IMR-90 (cell line): ENCODE measurements at regions not wholly inside any gene's neighbourhood (a gene's known extent, or its start where the extent isn't known, plus 50 kb on each side); places are given as distances from the start of the nearest gene placed in this dataset.

Experiments used
- ATAC-seq: fragments of 200-7000 bp; cut with Tn5 transposase; 2 replicates; pipeline ENCODE4 v1.9.1; 2020; ENCODE audit warnings: low read depth, mild to moderate bottlenecking, moderate library complexity
- BruUV-seq: library from RNA; stranded (reverse); fragments of 400-500 nt; replicated peaks from 2 replicates; lab custom pipeline; 2021; lab: Mats Ljungman, UMichigan
- CTCF ChIA-PET: fragments of 300-600 bp; formaldehyde crosslinking; extraction: SDS; loops from one replicate; lab custom pipeline; 2021; ENCODE audit warnings: antibody characterized with exemption; lab: Yijun Ruan, JAX
- POLR2A ChIA-PET: fragments of 300-600 bp; sonication (Branson Sonifier 250); formaldehyde crosslinking; loops from one replicate; lab custom pipeline; 2022; ENCODE audit warnings: antibody characterized with exemption; ENCODE audit not compliant: unreplicated experiment; lab: Charles Lee
- DNase-seq: peaks from one replicate; pipeline ENCODE4 v3.0.0; 2013
- H2AFZ ChIP-seq: replicated peaks from 2 replicates; pipeline ENCODE3; 2013; ENCODE audit warnings: low read length, mild to moderate bottlenecking; ENCODE audit not compliant: poor library complexity
- H2AK5ac ChIP-seq: 2 replicates; pipeline ENCODE4 v1.6.1; 2013; ENCODE audit warnings: low read depth, low read length, inconsistent platforms
- H2AK9ac ChIP-seq: replicated peaks from 2 replicates; pipeline ENCODE3; 2013; ENCODE audit warnings: mild to moderate bottlenecking, low read depth, low read length, moderate library complexity; ENCODE audit not compliant: poor library complexity
- H2BK120ac ChIP-seq: 2 replicates; pipeline ENCODE4 v1.6.1; 2013; ENCODE audit warnings: low read depth, low read length, inconsistent platforms
- H2BK15ac ChIP-seq: 3 replicates; pipeline ENCODE4 v1.6.1; 2013; ENCODE audit warnings: low read depth, low read length, inconsistent platforms
- H2BK20ac ChIP-seq: 2 replicates; pipeline ENCODE4 v1.6.1; 2013; ENCODE audit warnings: low read depth, mild to moderate bottlenecking, inconsistent platforms, low read length, moderate library complexity
- H2BK5ac ChIP-seq: 2 replicates; pipeline ENCODE4 v1.6.1; 2013; ENCODE audit warnings: mild to moderate bottlenecking, low read depth, low read length, inconsistent platforms; ENCODE audit not compliant: poor library complexity, severe bottlenecking
- H3K14ac ChIP-seq: replicated peaks from 2 replicates; pipeline ENCODE4 v1.6.1; 2013; ENCODE audit warnings: low read depth, low read length, inconsistent platforms
- H3K18ac ChIP-seq: 2 replicates; pipeline ENCODE4 v1.6.1; 2013; ENCODE audit warnings: low read depth, low read length, control low read depth
- H3K23ac ChIP-seq: 2 replicates; pipeline ENCODE4 v1.6.1; 2013; ENCODE audit warnings: low read depth, low read length, inconsistent platforms
- H3K27ac ChIP-seq: 2 replicates; pipeline ENCODE4 v1.5.1; 2013; ENCODE audit warnings: mild to moderate bottlenecking, control low read depth, low read length; ENCODE audit not compliant: insufficient read depth
- H3K27me3 ChIP-seq: 2 replicates; pipeline ENCODE4 v1.6.1; 2013; ENCODE audit warnings: low read length; ENCODE audit not compliant: control insufficient read depth, insufficient read depth
- H3K36me3 ChIP-seq: 2 replicates; pipeline ENCODE4 v1.6.1; 2013; ENCODE audit warnings: low read length, mixed read lengths; ENCODE audit not compliant: control insufficient read depth, insufficient read depth
- H3K4ac ChIP-seq: 2 replicates; pipeline ENCODE4 v1.6.1; 2013; ENCODE audit warnings: low read depth, low read length, inconsistent platforms
- H3K4me1 ChIP-seq: 2 replicates; pipeline ENCODE4 v1.6.1; 2013; ENCODE audit warnings: low read length, mixed read lengths; ENCODE audit not compliant: control insufficient read depth, insufficient read depth
- H3K4me2 ChIP-seq: 2 replicates; pipeline ENCODE4 v1.6.1; 2013; ENCODE audit warnings: low read depth, mild to moderate bottlenecking, control low read depth, low read length, moderate library complexity
- H3K4me3 ChIP-seq: 2 replicates; pipeline ENCODE4 v1.5.1; 2013; ENCODE audit warnings: low read depth, mild to moderate bottlenecking, control low read depth, low read length, moderate library complexity; ENCODE audit not compliant: insufficient read depth
- H3K56ac ChIP-seq: 2 replicates; pipeline ENCODE4 v1.6.1; 2013; ENCODE audit warnings: low read length, inconsistent platforms; ENCODE audit not compliant: insufficient read depth; ENCODE audit errors: extremely low read depth
- H3K79me1 ChIP-seq, 2 experiments: 2 replicates each; pipeline ENCODE4 v1.6.1; 2013; ENCODE audit warnings: low read length in 2 of 2, inconsistent platforms in 1 of 2, low read depth in 1 of 2
- H3K9ac ChIP-seq: 2 replicates; pipeline ENCODE4 v1.6.1; 2013; ENCODE audit warnings: low read depth, low read length, control low read depth
- H3K9me1 ChIP-seq: 2 replicates; pipeline ENCODE4 v1.6.1; 2013; ENCODE audit warnings: low read length, inconsistent platforms; ENCODE audit not compliant: insufficient read depth
- H3K9me3 ChIP-seq: 2 replicates; pipeline ENCODE4 v1.6.1; 2013; ENCODE audit warnings: low read length; ENCODE audit not compliant: control insufficient read depth, insufficient read depth
- H4K20me1 ChIP-seq: 2 replicates; pipeline ENCODE4 v1.6.1; 2013; ENCODE audit warnings: low read length, inconsistent platforms; ENCODE audit not compliant: insufficient read depth
- H4K5ac ChIP-seq: 2 replicates; pipeline ENCODE4 v1.6.1; 2013; ENCODE audit warnings: mild to moderate bottlenecking, low read depth, low read length, control low read depth
- H4K8ac ChIP-seq, 2 experiments: 2 replicates each; pipeline ENCODE4 v1.6.1; 2013; ENCODE audit warnings: low read depth in 2 of 2, low read length in 2 of 2, control low read depth in 1 of 2, inconsistent platforms in 1 of 2
- H4K91ac ChIP-seq: 2 replicates; pipeline ENCODE4 v1.6.1; 2013; ENCODE audit warnings: low read depth, low read length, inconsistent platforms; ENCODE audit not compliant: insufficient read depth
- BHLHE40 ChIP-seq: fragments of 150-350 bp; IDR thresholded peaks from 2 replicates; pipeline ENCODE4 v1.6.1; 2016; ENCODE audit warnings: mild to moderate bottlenecking, low read depth, low read length
- CEBPB ChIP-seq: IDR thresholded peaks from 2 replicates; pipeline ENCODE4 v1.6.1; 2012; ENCODE audit warnings: low read depth, low read length, improper control_type of control experiment
- CHD1 ChIP-seq: IDR thresholded peaks from 2 replicates; pipeline ENCODE4 v1.6.1; 2012; ENCODE audit warnings: low read depth, low read length, improper control_type of control experiment
- CTCF ChIP-seq: conservative IDR thresholded peaks from 2 replicates; pipeline ENCODE4 v1.5.1; 2012; ENCODE audit warnings: mild to moderate bottlenecking, low read depth, low read length, improper control_type of control experiment
- FOS ChIP-seq: fragments of 150-350 bp; IDR thresholded peaks from 2 replicates; pipeline ENCODE4 v1.6.1; 2016; ENCODE audit warnings: low read depth, low read length
- MAFK ChIP-seq: IDR thresholded peaks from 2 replicates; pipeline ENCODE4 v1.6.1; 2012; ENCODE audit warnings: low read depth, low read length, improper control_type of control experiment
- MAZ ChIP-seq: IDR thresholded peaks from 2 replicates; pipeline ENCODE4 v1.6.1; 2012; ENCODE audit warnings: low read depth, mild to moderate bottlenecking, low read length, improper control_type of control experiment, moderate library complexity, borderline replicate concordance
- MXI1 ChIP-seq: IDR thresholded peaks from 2 replicates; pipeline ENCODE4 v1.6.1; 2012; ENCODE audit warnings: low read depth, mild to moderate bottlenecking, low read length, moderate library complexity, borderline replicate concordance
- NFE2L2 ChIP-seq: fragments of 150-350 bp; IDR thresholded peaks from 2 replicates; pipeline ENCODE4 v1.6.1; 2016; ENCODE audit warnings: low read depth, mild to moderate bottlenecking, low read length
- POLR2A ChIP-seq: IDR thresholded peaks from 2 replicates; pipeline ENCODE4 v1.6.1; 2012; ENCODE audit warnings: mild to moderate bottlenecking, low read depth, low read length
- RAD21 ChIP-seq: IDR thresholded peaks from 2 replicates; pipeline ENCODE4 v1.6.1; 2012; ENCODE audit warnings: low read length, improper control_type of control experiment
- RCOR1 ChIP-seq: IDR thresholded peaks from 2 replicates; pipeline ENCODE4 v1.6.1; 2012; ENCODE audit warnings: mild to moderate bottlenecking, low read length, improper control_type of control experiment; ENCODE audit not compliant: insufficient replicate concordance
- RFX5 ChIP-seq: IDR thresholded peaks from 2 replicates; pipeline ENCODE4 v1.8.0; 2012; ENCODE audit warnings: low read depth, mild to moderate bottlenecking, low read length, moderate library complexity
- SMC3 ChIP-seq: fragments of 150-350 bp; IDR thresholded peaks from 2 replicates; pipeline ENCODE4 v1.6.1; 2016; ENCODE audit warnings: low read depth, mild to moderate bottlenecking, antibody characterized with exemption, low read length, moderate library complexity
- WGBS, 2 experiments: methylation state at CpG; one replicate each; pipeline versions ENCODE4 v1.1.5 to v1.1.7; 2013; ENCODE audit warnings: missing lambda C conversion rate in 2 of 2; ENCODE audit not compliant: insufficient read length in 1 of 2; ENCODE audit errors: extremely low coverage in 2 of 2; 5-methylcytosine and 5-hydroxymethylcytosine counted together
- dilution Hi-C: fragments of 300-500 bp; cut with HindIII; formaldehyde crosslinking; loops from one replicate; pipeline ENCODE4 v1.14.3; 2018; ENCODE audit warnings: low sequenced_read_pairs; ENCODE audit not compliant: unreplicated experiment
- in situ Hi-C: fragments of 300-500 bp; cut with MboI; formaldehyde crosslinking; loops from 3 replicates; pipeline ENCODE4 v1.14.3; 2019; ENCODE audit warnings: low sequenced_read_pairs, inconsistent platforms, mixed read lengths
- intact Hi-C: fragments of 100-400 bp; cut with micrococcal nuclease; formaldehyde crosslinking; loops from 2 replicates; pipeline ENCODE4 v1.10.0; 2022
- TF ChIP-seq, protein P1 (sequence below): fragments of 150-350 bp; IDR thresholded peaks from 2 replicates; pipeline ENCODE4 v1.6.1; 2016; ENCODE audit warnings: low read depth, mild to moderate bottlenecking, low read length, moderate library complexity, borderline replicate concordance
- TF ChIP-seq, protein P2 (sequence below): fragments of 150-350 bp; IDR thresholded peaks from 2 replicates; pipeline ENCODE4 v1.6.1; 2017; ENCODE audit warnings: mild to moderate bottlenecking, antibody characterized with exemption, low read length, low read depth

DNA sequence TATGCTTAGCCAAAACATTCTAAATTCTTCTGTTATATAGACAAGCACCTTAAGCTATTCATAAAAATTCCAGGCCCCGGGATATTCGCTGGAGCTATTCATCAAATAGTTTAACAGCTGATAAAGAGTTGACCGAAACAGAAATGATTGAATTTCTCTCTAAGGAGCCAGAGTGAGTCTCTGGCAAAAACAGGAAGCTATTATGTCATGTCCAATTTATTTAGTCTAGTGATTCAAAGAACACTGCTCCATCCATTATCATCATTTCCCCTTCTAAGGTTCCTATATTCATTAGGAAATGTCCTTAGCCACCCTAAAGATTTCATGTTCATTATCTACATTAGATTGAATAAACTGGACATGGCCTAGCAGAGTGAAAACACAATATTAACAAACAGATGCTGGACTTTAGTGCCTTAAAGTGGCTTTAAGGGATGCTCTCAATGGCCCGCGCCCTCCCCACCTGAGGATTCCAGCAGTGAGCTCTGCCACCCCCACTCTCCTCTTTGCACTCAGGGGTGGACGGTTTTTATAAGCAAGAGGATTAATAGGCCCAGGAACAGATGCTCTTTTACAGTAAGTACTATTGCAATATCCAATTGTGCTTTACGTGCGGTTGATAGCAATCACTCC lies 122.1 kb upstream of the RGS1 start:
- no TSS peak for BruUV-seq
- Histone ChIP-seq H2BK120ac (no peak overlapping the region), H3K14ac (no peak overlapping the region), H3K9me3 (no peaks in the 10 kb centered on the region), H3K4ac (no peak overlapping the region), H3K23ac (no peak overlapping the region), H4K20me1 (no peaks in the 10 kb centered on the region), H3K4me3 (no peak overlapping the region), H4K8ac (no peak overlapping the region), H3K36me3 (no peaks in the 10 kb centered on the region), H4K91ac (no peak overlapping the region), H4K5ac (no peak overlapping the region; the same call in 1 of the 2 replicates), H3K4me1 (peaks cover 4% of the 10 kb centered on the region), H2BK15ac (no peak overlapping the region), H3K9me1 (no peaks in the 10 kb centered on the region), H3K27me3 (no peaks in the 10 kb centered on the region), H3K56ac (no peak overlapping the region), H2BK5ac (no peak overlapping the region), H2AFZ (no peak overlapping the region), H3K18ac (no peak overlapping the region), H3K9ac (no peak overlapping the region), H2AK9ac (no peak overlapping the region), H3K27ac (no peak overlapping the region), H2BK20ac (no peak overlapping the region), H2AK5ac (no peak overlapping the region), H3K4me2 (no peak overlapping the region), H3K79me1 (no peaks in the 10 kb centered on the region)
- TF ChIP-seq SMC3 (no peak), RAD21 (no peak), NFE2L2 (no peak), RCOR1 (no peak), RFX5 (no peak), CEBPB (no peak), MAFK (no peak), BHLHE40 (no peak), MAZ (no peak), CTCF (no peak), MXI1 (no peak), CHD1 (no peak), FOS (no peak), POLR2A (no peak)
- TF ChIP-seq, protein P1, sequence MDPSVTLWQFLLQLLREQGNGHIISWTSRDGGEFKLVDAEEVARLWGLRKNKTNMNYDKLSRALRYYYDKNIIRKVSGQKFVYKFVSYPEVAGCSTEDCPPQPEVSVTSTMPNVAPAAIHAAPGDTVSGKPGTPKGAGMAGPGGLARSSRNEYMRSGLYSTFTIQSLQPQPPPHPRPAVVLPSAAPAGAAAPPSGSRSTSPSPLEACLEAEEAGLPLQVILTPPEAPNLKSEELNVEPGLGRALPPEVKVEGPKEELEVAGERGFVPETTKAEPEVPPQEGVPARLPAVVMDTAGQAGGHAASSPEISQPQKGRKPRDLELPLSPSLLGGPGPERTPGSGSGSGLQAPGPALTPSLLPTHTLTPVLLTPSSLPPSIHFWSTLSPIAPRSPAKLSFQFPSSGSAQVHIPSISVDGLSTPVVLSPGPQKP: no peak
- TF ChIP-seq, protein P2, sequence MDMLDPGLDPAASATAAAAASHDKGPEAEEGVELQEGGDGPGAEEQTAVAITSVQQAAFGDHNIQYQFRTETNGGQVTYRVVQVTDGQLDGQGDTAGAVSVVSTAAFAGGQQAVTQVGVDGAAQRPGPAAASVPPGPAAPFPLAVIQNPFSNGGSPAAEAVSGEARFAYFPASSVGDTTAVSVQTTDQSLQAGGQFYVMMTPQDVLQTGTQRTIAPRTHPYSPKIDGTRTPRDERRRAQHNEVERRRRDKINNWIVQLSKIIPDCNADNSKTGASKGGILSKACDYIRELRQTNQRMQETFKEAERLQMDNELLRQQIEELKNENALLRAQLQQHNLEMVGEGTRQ: no peak
- dilution Hi-C loops: no loop called here
- ATAC-seq (peak; percentile 33; the same call in 1 of the 2 replicates), DNase-seq (peak; percentile 21)
- WGBS, 2 experiments: no CpG with 5 or more reads among the region's 8 CpGs
- ChIA-PET POLR2A (no interaction called here), CTCF (no interaction called here)
- in situ Hi-C loops: no loop called here
- intact Hi-C loops: no loop called here
